Raji (cell line): ENCODE measurements at regions not wholly inside any gene's neighbourhood (a gene's known extent, or its start where the extent isn't known, plus 50 kb on each side); places are given as distances from the start of the nearest gene placed in this dataset.

Source experiments
- POLR2A ChIP-seq: IDR thresholded peaks from 2 replicates; pipeline ENCODE4 v1.6.1; 2011; ENCODE audit warnings: low read depth, low read length, control low read depth; ENCODE audit not compliant: insufficient read depth

DNA sequence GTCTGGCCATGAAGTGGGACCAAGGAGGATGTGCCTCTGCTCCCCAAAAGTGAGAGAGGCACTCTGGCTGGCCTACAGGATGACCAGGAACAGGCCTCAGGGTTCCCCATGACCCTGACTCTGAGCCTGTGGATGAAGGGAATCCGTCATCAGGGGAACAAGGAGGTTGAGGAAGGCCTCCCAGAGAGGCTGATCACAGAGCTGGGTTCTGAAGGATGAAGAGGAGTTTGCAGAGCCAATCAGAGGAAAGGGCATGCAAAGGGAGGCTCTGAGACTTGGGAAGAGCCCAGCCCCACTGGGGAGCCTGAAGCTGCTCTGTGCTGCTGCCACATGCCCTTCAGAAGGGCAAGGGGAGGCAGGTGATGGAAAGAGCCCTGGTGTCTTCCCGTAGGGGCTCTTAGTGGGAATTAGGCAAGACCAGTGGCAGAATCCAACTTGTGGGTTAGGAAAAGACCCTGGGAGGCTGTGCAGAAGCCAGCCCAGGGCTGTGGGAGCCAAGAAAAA is 141.3 kb upstream of the ID2 start:
- TF ChIP-seq POLR2A, result no peak

- TF ChIP-seq POLR2A, result no peak
These were observed 140.6 kb upstream of the ID2 start for GRCh38 chr2:8541223-8541622.

- TF ChIP-seq POLR2A, result no peak
These were observed 140.2 kb upstream of the ID2 start for GRCh38 chr2:8541636-8542035.

DNA sequence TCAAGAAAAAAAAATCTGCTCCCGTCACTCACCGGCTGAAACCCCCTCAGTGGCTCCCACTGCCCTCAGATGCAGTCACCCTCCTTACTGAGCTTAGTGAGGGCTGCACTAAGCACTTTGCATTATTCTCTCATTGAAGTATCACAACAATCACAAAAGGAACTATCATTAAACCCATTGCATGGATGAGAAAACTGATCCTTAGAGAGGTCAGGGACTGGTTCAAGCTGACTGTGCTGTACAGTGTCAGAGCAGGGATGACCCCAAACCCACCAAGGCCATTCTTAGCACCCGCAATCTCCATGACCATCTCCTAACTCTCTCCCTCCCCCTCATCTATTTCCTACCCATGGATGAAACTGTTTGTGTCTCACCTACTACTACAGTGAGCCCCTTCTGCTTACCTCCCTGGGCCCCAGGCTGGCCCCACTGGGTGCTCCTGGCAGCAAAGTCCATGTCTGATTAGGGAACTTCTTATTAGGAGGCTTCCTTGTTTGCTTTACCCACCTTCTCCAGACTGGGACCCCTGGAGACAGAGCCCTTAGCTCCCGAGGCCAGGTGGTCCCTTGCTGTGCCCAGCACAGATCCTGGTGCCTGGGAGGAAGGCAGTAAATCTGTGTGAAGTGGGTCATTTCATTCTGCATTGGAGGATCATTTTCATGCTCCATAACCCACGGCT is 139.3 kb upstream of the ID2 start:
- no peak for TF ChIP-seq POLR2A

DNA sequence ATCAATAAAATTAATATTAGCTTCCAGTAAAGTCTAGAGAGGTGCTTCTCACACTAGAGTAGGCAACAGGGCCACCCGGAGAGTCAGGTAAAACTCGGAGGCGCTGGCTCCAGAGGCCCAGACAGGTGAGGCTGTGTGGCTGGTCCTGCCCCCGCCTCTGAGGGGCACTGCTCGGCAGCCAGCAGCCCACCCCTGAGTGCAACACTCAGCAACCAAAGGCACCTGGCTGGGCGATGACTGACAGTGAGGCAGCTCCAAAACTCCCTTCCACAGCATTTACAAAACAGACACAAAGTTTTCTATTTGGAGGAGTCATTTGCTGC is 138.8 kb upstream of the ID2 start:
- no peak for TF ChIP-seq POLR2A

DNA sequence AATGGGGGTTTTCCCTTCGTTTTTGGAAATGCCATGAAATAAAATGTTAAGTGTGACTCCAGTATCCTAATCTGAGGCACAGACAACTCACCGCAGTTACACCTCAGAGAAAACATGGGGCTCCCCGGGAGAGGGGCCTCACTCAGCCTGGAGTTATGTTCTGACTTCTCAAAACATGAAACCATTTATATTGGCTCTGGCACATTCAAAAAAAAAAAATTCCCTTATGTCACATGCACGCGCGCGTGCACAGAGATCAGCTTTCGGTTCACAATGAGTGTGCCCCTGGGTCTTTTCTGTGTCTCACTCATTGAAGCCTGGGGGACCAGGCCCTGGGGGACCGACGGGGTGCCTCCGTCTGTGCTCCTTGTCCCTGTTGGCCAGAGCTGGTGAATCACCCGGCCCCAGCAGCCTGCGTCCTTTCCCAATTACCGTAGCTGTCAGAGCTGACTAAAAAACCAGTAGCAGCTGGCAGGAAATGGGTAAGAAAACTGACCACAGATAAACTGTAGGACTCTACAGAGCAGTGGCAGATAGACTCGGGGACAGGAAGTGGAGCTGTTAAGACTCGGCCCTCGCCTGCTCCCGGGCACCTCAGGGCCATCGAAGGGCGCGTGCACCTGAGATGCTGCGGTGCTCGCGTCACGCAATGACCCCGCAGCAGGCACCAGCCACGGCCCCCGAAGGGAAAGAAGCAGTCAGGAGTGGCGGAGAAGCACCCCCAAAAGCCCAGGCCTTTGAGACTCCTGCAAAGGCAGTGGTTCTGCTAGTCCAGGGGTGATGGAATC is 138.3 kb upstream of the ID2 start:
- TF ChIP-seq POLR2A, result no peak

DNA sequence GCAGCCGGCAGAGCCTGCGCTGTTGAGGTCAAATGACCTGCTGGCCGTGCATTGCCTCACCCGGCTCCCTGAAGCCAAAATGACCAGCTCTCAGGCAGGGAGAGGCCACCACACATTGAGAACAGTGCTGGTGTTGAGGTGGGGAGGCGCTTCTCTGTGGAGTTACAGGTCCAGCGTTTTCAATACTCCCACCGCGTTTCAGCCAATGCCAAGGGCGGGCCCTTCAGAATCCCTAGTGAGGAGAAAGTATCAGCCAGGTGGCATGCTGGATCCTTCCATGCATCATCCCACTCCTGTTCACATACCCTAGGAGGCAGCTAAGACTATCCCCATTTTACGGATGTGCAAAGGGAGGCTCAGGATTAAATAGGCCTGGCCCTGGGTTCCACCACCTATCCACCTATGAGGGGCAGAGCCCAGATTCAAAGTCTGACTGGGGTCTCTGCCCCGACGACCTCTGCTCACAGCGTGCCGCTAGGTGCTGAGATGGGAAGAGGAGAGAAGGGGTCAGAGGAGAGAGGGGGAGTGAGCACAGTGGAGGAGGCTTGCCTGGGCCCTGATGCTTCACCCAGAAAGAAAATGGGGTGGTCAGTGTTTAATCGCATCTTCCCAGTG is 137.6 kb upstream of the ID2 start:
- TF ChIP-seq POLR2A, result no peak

GRCh38 chr2:8544786-8545694 is 136.8 kb upstream of the ID2 start:
- TF ChIP-seq POLR2A, result peak; percentile 52

DNA sequence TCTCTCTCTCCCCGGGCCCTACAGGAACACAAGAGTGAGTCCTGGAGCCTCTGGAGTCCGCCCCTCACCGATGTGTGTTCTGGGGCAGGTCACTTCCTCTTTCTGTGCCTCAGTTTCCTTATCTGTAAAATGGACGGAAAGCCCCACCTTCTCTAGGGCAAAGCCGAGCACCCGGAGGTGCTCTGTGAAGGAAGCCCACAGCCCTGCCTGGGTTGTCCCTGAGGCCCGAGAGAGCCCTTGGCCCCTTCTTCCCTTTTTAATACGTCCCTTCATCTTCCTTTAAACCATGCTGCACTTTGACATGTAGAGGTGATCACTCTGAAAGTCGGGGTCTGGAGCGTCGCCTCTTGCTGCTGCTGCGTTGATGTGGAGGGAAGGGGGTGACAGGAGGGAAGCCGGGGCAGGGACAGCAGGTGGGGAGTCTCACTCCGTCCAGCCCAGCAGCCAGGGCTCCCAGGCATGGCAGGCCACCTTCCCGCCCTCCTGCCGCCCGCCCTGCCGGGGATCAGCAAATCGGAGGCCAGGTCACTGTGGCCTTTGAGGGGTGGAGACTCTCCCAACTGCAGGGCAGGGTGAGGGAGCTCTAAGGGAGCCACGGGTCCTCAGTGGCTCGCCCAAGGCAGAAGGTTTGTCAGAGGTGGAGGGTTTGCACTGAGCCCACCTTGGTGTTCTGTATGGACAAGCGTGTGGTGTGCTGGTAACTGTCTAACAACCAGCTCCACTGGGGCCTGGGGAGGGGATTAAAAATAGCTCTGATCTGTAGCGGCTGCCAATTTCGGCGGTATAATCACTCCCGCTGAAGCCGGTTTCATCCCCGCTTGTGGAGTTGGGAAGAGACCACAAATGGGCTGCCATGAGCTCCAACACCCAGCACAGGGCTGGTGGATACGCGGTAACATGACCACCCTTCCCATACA is 135.9 kb upstream of the ID2 start:
- no peak for TF ChIP-seq POLR2A

DNA sequence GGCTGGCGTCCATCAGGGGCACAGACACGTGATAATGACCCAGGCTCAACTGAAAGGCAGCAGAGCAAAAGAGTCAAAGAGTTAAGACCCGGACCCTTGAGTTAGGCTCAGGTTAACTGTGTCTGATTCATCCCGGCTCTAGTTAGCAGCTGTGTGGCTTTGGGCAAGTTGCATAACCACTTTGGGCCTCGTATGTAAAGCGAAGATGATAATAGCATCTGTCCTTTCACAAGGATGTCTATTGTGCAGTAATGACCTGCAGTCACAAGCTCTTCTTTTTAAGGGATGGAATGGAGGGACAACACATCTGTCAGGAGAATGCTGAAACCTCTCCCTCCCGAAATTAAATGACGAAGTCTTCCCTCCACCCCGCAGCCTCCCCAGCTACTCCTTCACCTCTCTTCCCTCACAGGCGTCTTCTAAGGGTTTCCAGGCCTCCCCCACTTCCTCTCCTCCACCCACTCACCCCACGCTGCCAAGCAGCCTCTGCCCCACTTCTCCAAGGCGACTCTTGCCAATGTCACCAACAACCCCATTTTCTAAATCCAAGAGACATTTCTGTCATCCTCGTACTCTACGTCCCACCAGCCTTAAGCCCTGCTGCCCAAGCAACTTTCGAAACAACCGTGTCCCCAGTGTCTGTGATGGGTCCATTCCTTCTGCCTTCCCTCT is 135.1 kb upstream of the ID2 start:
- TF ChIP-seq POLR2A, result no peak

DNA sequence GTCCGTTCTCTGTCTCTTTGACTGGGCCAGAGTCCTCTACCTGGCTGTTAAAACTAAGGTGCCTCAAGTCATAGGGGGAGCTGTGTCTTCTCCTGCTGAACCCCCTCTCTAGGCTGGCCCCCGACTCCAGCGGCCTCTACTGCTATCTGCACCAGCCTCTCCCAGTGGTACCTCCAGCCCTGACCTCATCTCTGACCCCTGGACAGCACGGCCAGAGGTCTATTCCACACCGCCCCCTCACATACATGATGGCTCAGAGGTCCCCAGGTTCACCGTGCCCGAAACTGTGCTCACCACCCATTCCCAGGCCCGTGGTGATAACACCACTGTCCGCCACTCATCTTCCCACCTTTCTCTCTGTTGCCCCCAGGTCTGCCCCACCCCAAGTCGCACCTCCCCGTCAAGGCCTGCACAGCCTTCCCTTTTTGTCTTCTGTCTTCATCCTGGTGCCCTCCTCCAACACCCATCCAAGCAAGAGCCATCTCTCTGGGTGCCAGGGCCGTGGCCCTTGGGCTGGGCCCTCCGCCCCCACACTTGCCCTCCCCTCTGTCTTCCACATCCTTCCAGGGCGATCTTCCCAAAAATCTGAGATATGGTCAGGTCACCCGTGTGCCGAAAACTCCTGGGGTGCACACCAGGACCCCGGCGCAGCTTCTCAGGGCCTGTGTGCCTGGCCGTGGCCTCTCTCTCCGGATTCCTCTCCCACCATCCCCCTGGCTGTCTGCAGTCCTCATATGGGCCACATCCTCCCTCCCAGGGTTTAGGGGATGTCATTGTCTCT is 134.4 kb upstream of the ID2 start:
- TF ChIP-seq POLR2A, result no peak

- no peak for TF ChIP-seq POLR2A
These were observed 133.7 kb upstream of the ID2 start for GRCh38 chr2:8548065-8548618.

DNA sequence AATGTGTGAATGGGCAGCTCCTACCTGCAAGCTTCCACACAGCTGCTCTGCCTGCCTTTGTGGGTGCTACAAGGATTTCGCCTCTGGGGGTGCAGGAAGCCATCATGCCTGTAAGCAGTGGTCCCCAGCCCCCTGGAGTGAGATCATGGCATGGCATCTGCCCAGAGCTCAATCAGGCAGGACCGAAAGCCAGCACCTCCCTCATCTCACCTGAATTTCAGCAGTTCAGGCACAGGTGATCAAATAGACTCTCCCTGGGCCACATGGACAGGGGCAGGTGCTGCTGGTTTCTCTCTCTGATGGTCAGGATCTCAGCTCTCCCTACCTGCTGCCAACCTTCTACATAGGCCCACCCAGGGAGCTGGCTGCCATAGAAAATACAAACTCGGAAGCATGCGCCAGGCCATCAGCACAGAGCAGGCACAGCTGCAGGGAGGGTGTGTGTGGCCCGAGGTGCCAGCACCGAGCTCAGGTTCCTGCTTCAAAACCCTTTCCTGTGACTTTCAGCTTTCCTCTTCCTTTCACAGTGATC is 133.2 kb upstream of the ID2 start:
- no peak for TF ChIP-seq POLR2A
